ENCODE measurements at regions not wholly inside any gene's neighbourhood (a gene's known extent, or its start where the extent isn't known, plus 50 kb on each side); places are given as distances from the start of the nearest gene placed in this dataset.
"Not testable (repeated sequence)": the region's sequence is repeated elsewhere in the genome, so short reads cannot be mapped to it uniquely, and the experiment has no call there.

GRCh38 chr14:35947983-35948382 lies 121.8 kb downstream of the BRMS1L start:
- TF ChIP-seq CTCF (conservative IDR thresholded peaks at IDR 0.05); EZH2 (IDR thresholded peaks at IDR 0.05; ENCODE audit: low read depth): not testable (repeated sequence)

Measured in PC-9 (cell line).